Keratinocyte (primary cell): ENCODE measurements at regions not wholly inside any gene's neighbourhood (a gene's known extent, or its start where the extent isn't known, plus 50 kb on each side); places are given as distances from the start of the nearest gene placed in this dataset.

Source experiments
- DNase-seq: peaks from one replicate; pipeline ENCODE4 v3.0.0-alpha.2; 2011; ENCODE audit warnings: low read depth, missing footprints, low spot score
- FAIRE-seq: peaks from 2 replicates; lab custom pipeline; 2011; peaks lifted over from hg19 to GRCh38; lab: Jason Lieb, UNC
- H2AFZ ChIP-seq: 2 replicates; pipeline ENCODE4 v1.6.0; 2012; ENCODE audit warnings: low read length, control low read depth, inconsistent platforms; ENCODE audit not compliant: control insufficient read depth
- H3K27ac ChIP-seq: 2 replicates; pipeline ENCODE4 v1.5.1; 2011; ENCODE audit warnings: low read length; ENCODE audit not compliant: control insufficient read depth, insufficient read depth
- H3K27me3 ChIP-seq: 3 replicates; pipeline ENCODE4 v1.6.0; 2011; ENCODE audit warnings: low read length; ENCODE audit not compliant: control insufficient read depth, insufficient read depth; ENCODE audit errors: extremely low read depth
- H3K36me3 ChIP-seq, 2 experiments: 2 replicates in 1 of 2; 3 replicates in 1 of 2; pipeline ENCODE4 v1.5.1; 2011; ENCODE audit warnings: low read length in 2 of 2, mild to moderate bottlenecking in 1 of 2; ENCODE audit not compliant: control insufficient read depth in 2 of 2, insufficient read depth in 2 of 2; ENCODE audit errors: extremely low read depth in 1 of 2
- H3K4me1 ChIP-seq: 3 replicates; pipeline ENCODE4 v1.5.1; 2011; ENCODE audit warnings: low read length; ENCODE audit not compliant: control insufficient read depth, insufficient read depth; ENCODE audit errors: extremely low read depth
- H3K4me2 ChIP-seq: 3 replicates; pipeline ENCODE4 v1.6.0; 2011; ENCODE audit warnings: low read depth, low read length; ENCODE audit not compliant: control insufficient read depth, insufficient read depth; ENCODE audit errors: extremely low read depth
- H3K4me3 ChIP-seq, 3 experiments: fragments of 200-600 bp in 1 of 3; sonication (generic) in 1 of 3; 2 replicates in 2 of 3; 3 replicates in 1 of 3; pipeline ENCODE4 v1.5.1; 2011 to 2016; ENCODE audit warnings: low read length in 3 of 3, mild to moderate bottlenecking in 3 of 3, control low read depth in 2 of 3, inconsistent platforms in 1 of 3, low read depth in 1 of 3, mixed read lengths in 1 of 3, mixed run types in 1 of 3, moderate library complexity in 1 of 3; ENCODE audit not compliant: control insufficient read depth in 2 of 3, insufficient read depth in 2 of 3; ENCODE audit errors: extremely low read depth in 1 of 3
- H3K79me2 ChIP-seq: 2 replicates; pipeline ENCODE4 v1.6.0; 2012; ENCODE audit warnings: low read length; ENCODE audit not compliant: control insufficient read depth, insufficient read depth
- H3K9ac ChIP-seq: 3 replicates; pipeline ENCODE4 v1.6.0; 2011; ENCODE audit warnings: low read length; ENCODE audit not compliant: control insufficient read depth, insufficient read depth; ENCODE audit errors: extremely low read depth
- H3K9me1 ChIP-seq: 3 replicates; pipeline ENCODE4 v1.6.0; 2011; ENCODE audit warnings: low read length; ENCODE audit not compliant: control insufficient read depth, insufficient read depth; ENCODE audit errors: extremely low read depth
- H3K9me3 ChIP-seq: 2 replicates; pipeline ENCODE4 v1.5.1; 2012; ENCODE audit warnings: low read depth, low read length; ENCODE audit not compliant: control insufficient read depth
- H4K20me1 ChIP-seq: 3 replicates; pipeline ENCODE4 v1.6.0; 2011; ENCODE audit warnings: low read length; ENCODE audit not compliant: control insufficient read depth, insufficient read depth; ENCODE audit errors: extremely low read depth
- CTCF ChIP-seq, 3 experiments: IDR thresholded peaks in 1 of 3; conservative IDR thresholded peaks in 1 of 3; optimal IDR thresholded peaks in 1 of 3; 2 replicates in 2 of 3; 3 replicates in 1 of 3; pipeline versions ENCODE3 to v1.5.1; 2011; ENCODE audit warnings: low read length in 3 of 3, mild to moderate bottlenecking in 3 of 3, moderate library complexity in 2 of 3, control low read depth in 1 of 3, inconsistent platforms in 1 of 3; ENCODE audit not compliant: insufficient read depth in 2 of 3; ENCODE audit errors: extremely low read depth in 1 of 3
- EZH2 ChIP-seq: IDR thresholded peaks from one replicate; pipeline ENCODE4 v1.6.1; 2012; ENCODE audit warnings: inconsistent platforms, mild to moderate bottlenecking, low read length, moderate library complexity
- dilution Hi-C: fragments of 300-500 bp; cut with MboI; formaldehyde crosslinking; loops from one replicate; pipeline ENCODE4 v1.7.0; 2020; ENCODE audit warnings: low sequenced_read_pairs; ENCODE audit not compliant: extremely low pct_ligation_motif_present

DNA sequence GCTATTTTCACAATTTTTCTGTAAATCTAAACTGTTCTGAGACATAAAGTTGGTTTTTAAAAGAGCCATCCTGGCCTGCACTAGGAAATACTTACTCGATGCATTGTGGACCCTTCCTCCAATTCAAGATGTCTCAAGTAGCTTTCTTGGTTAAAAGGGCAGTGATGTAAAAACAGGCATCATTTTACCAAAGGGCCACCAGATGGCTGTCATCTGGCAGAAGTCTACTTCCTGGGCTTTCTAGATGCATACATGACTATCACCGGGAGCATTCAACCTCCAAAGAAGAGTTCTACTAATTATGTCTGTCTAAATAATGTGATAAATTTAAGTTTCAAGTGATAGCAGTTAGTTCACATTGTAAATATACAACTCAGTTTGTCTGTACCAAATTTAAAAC lies 96.8 kb upstream of the FRMD6 start:
- Histone ChIP-seq H3K9me1 (no peaks in the 10 kb centered on the region), H2AFZ (no peak overlapping the region), H3K4me1 (peaks cover 34% of the 10 kb centered on the region), H3K27me3 (no peaks in the 10 kb centered on the region), H3K9me3 (no peaks in the 10 kb centered on the region), H3K27ac (peak overlapping the region; percentile 16), H4K20me1 (no peaks in the 10 kb centered on the region), H3K4me2 (no peak overlapping the region), H3K36me3 (no peaks in the 10 kb centered on the region), H3K9ac (no peak overlapping the region), H3K4me3 (no peak overlapping the region), H3K79me2 (peaks cover 86% of the 10 kb centered on the region)
- TF ChIP-seq EZH2 (no peak), CTCF (optimal IDR thresholded peaks at IDR 0.05 in 1 of 3, IDR thresholded peaks at IDR 0.05 in 1 of 3, conservative IDR thresholded peaks at IDR 0.05 in 1 of 3; ENCODE audit: extremely low read depth in 1 of 3, insufficient read depth in 2 of 3, low read length in 3 of 3) (no peak)
- FAIRE-seq, result no peak
- dilution Hi-C loops, result no loop called here
- DNase-seq, result no peak

- peaks cover 75% of the 10 kb centered on the region for H3K79me2 ChIP-seq
- DNase-seq (no peak), FAIRE-seq (peak; percentile 46)
- H4K20me1 ChIP-seq, result no peaks in the 10 kb centered on the region
- H3K27ac ChIP-seq, result no peak overlapping the region
- peaks cover 0 to 4% of the 10 kb centered on the region in 2 experiments for H3K36me3 ChIP-seq
- H3K9ac ChIP-seq, result no peak overlapping the region
- no peaks in the 10 kb centered on the region for H3K9me3 ChIP-seq
- dilution Hi-C loops, result no loop called here
- TF ChIP-seq EZH2 (no peak), CTCF (optimal IDR thresholded peaks at IDR 0.05 in 1 of 3, IDR thresholded peaks at IDR 0.05 in 1 of 3, conservative IDR thresholded peaks at IDR 0.05 in 1 of 3; ENCODE audit: extremely low read depth in 1 of 3, insufficient read depth in 2 of 3, low read length in 3 of 3) (no peak)
- no peak overlapping the region for H3K4me3 ChIP-seq
- H3K27me3 ChIP-seq, result no peaks in the 10 kb centered on the region
- peaks cover 44% of the 10 kb centered on the region for H3K4me1 ChIP-seq
- peaks cover 3% of the 10 kb centered on the region for H3K9me1 ChIP-seq
- no peak overlapping the region for H3K4me2 ChIP-seq
- H2AFZ ChIP-seq, result no peak overlapping the region
These were observed 90.6 kb upstream of the FRMD6 start for GRCh38 chr14:51561141-51561540.
